ENCODE measurements at regions not wholly inside any gene's neighbourhood (a gene's known extent, or its start where the extent isn't known, plus 50 kb on each side); places are given as distances from the start of the nearest gene placed in this dataset.
"Not testable (repeated sequence)": the region's sequence is repeated elsewhere in the genome, so short reads cannot be mapped to it uniquely, and the experiment has no call there.

GRCh38 chr6:168852376-168852884, 401.2 kb downstream of the THBS2 start:
- TF ChIP-seq CTCF (conservative IDR thresholded peaks at IDR 0.05) (no peak), ZFX (IDR thresholded peaks at IDR 0.05) (no peak)
- no peak overlapping the region for H3K27ac ChIP-seq

GRCh38 chr6:168851460-168852375, 401.9 kb downstream of the THBS2 start:
- H3K27ac ChIP-seq = no peak overlapping the region
- TF ChIP-seq ZFX (IDR thresholded peaks at IDR 0.05) (no peak), CTCF (conservative IDR thresholded peaks at IDR 0.05) (no peak)

- not testable (repeated sequence) for H3K27ac ChIP-seq
Observed at GRCh38 chr6:168850027-168850736, 403.5 kb downstream of the THBS2 start.

- no peak overlapping the region for H3K27ac ChIP-seq
- TF ChIP-seq ZFX (IDR thresholded peaks at IDR 0.05) (no peak), CTCF (conservative IDR thresholded peaks at IDR 0.05) (no peak)
Observed at GRCh38 chr6:168849459-168849858, 404.2 kb downstream of the THBS2 start.

- TF ChIP-seq ZFX (IDR thresholded peaks at IDR 0.05) = no peak
- TF ChIP-seq CTCF (conservative IDR thresholded peaks at IDR 0.05) = no peak
- no peak overlapping the region for H3K27ac ChIP-seq
Observed at GRCh38 chr6:168848797-168849196, 404.8 kb downstream of the THBS2 start.

- no peak for TF ChIP-seq ZFX (IDR thresholded peaks at IDR 0.05)
- TF ChIP-seq CTCF (conservative IDR thresholded peaks at IDR 0.05) = no peak
- H3K27ac ChIP-seq = no peak overlapping the region
Observed at GRCh38 chr6:168844821-168845609, 404.0 kb downstream of the SMOC2 start.

- H3K27ac ChIP-seq = not testable (repeated sequence)
Observed at GRCh38 chr6:168842632-168843212, 401.7 kb downstream of the SMOC2 start.
